Sigmoid colon (tissue), 4 donors: ENCODE measurements at regions not wholly inside any gene's neighbourhood (a gene's known extent, or its start where the extent isn't known, plus 50 kb on each side); places are given as distances from the start of the nearest gene placed in this dataset.

Experiments used
- POLR2A ChIP-seq, 2 donors: fragments of 450-650 bp; IDR thresholded peaks; one replicate each; pipeline ENCODE4 v1.6.1; 2016; ENCODE audit warnings: antibody characterized with exemption in 2 of 2, mild to moderate bottlenecking in 2 of 2, moderate library complexity in 2 of 2
- POLR2AphosphoS5 ChIP-seq, 4 donors: sonication (generic); formaldehyde crosslinking; IDR thresholded peaks; one replicate each; pipeline ENCODE4 v1.6.1; 2017; ENCODE audit warnings: antibody characterized with exemption in 4 of 4
- TF ChIP-seq, protein P1 (sequence below), 4 experiments: fragments of 450-650 bp in 3 of 4; fragments of 200-600 bp in 1 of 4; IDR thresholded peaks; one replicate each; pipeline ENCODE4 v1.5.1; 2016 to 2019; ENCODE audit warnings: antibody characterized with exemption in 4 of 4, mild to moderate bottlenecking in 3 of 4, moderate library complexity in 2 of 4

DNA sequence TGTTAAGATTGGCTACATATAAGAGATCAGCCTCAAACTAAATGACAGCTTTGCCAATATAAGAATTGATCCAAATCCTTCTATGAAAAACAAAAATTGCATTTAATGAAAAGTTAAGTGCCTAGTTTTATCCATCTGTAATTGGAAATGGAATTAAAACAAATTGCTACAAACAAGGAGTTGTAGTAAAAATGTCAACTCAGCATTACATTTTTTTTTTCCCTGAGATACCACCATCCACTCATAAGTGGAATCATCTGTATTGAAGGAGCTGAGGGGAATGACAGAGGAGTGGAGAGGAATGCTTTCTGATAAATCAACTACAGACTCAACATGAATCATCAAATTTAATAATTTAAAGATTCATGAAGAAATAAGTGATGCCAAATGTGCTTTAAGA is 601.8 kb downstream of the TMEM182 start:
- TF ChIP-seq POLR2AphosphoS5 (IDR thresholded peaks at IDR 0.05), result no peak
- TF ChIP-seq, protein P1, sequence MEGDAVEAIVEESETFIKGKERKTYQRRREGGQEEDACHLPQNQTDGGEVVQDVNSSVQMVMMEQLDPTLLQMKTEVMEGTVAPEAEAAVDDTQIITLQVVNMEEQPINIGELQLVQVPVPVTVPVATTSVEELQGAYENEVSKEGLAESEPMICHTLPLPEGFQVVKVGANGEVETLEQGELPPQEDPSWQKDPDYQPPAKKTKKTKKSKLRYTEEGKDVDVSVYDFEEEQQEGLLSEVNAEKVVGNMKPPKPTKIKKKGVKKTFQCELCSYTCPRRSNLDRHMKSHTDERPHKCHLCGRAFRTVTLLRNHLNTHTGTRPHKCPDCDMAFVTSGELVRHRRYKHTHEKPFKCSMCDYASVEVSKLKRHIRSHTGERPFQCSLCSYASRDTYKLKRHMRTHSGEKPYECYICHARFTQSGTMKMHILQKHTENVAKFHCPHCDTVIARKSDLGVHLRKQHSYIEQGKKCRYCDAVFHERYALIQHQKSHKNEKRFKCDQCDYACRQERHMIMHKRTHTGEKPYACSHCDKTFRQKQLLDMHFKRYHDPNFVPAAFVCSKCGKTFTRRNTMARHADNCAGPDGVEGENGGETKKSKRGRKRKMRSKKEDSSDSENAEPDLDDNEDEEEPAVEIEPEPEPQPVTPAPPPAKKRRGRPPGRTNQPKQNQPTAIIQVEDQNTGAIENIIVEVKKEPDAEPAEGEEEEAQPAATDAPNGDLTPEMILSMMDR (IDR thresholded peaks at IDR 0.05), result no peak
- no peak for TF ChIP-seq POLR2A (IDR thresholded peaks at IDR 0.05)
